HFFc6 (cell line): ENCODE measurements at regions not wholly inside any gene's neighbourhood (a gene's known extent, or its start where the extent isn't known, plus 50 kb on each side); places are given as distances from the start of the nearest gene placed in this dataset.

Experiments used
- DNase-seq: peaks from one replicate; pipeline ENCODE4 v3.0.0-alpha.2; 2018
- H3K27ac Mint-ChIP-seq: 2 replicates; pipeline ENCODE4 v1.8.0; 2020; ENCODE audit warnings: mild to moderate bottlenecking, mixed read lengths
- H3K27me3 Mint-ChIP-seq: 2 replicates; pipeline ENCODE4 v1.8.0; 2021; ENCODE audit warnings: mild to moderate bottlenecking, moderate library complexity, mixed read lengths; ENCODE audit not compliant: insufficient read depth
- H3K36me3 Mint-ChIP-seq: 2 replicates; pipeline ENCODE4 v1.8.0; 2021; ENCODE audit warnings: low read depth, mixed read lengths
- H3K4me1 Mint-ChIP-seq: 2 replicates; pipeline ENCODE4 v1.8.0; 2020; ENCODE audit warnings: low read depth, mixed read lengths
- H3K4me3 Mint-ChIP-seq: 2 replicates; pipeline ENCODE4 v1.8.0; 2020; ENCODE audit warnings: mild to moderate bottlenecking, moderate library complexity, mixed read lengths
- H3K9me3 Mint-ChIP-seq: 2 replicates; pipeline ENCODE4 v1.8.0; 2020; ENCODE audit warnings: mild to moderate bottlenecking, mixed read lengths
- TF ChIP-seq, protein P1 (sequence below): fragments of 200-600 bp; sonication (generic); IDR thresholded peaks from 2 replicates; pipeline ENCODE4 v1.5.0; 2021; ENCODE audit warnings: antibody characterized with exemption, mild to moderate bottlenecking

GRCh38 chr2:17422061-17422460 is 96.2 kb downstream of the RAD51AP2 start:
- Mint-ChIP-seq H3K4me3 (no peak overlapping the region), H3K27me3 (no peaks in the 10 kb centered on the region), H3K4me1 (no peaks in the 10 kb centered on the region), H3K36me3 (no peaks in the 10 kb centered on the region), H3K27ac (no peak overlapping the region), H3K9me3 (peaks cover 14% of the 10 kb centered on the region)
- DNase-seq, result no peak
- TF ChIP-seq, protein P1, sequence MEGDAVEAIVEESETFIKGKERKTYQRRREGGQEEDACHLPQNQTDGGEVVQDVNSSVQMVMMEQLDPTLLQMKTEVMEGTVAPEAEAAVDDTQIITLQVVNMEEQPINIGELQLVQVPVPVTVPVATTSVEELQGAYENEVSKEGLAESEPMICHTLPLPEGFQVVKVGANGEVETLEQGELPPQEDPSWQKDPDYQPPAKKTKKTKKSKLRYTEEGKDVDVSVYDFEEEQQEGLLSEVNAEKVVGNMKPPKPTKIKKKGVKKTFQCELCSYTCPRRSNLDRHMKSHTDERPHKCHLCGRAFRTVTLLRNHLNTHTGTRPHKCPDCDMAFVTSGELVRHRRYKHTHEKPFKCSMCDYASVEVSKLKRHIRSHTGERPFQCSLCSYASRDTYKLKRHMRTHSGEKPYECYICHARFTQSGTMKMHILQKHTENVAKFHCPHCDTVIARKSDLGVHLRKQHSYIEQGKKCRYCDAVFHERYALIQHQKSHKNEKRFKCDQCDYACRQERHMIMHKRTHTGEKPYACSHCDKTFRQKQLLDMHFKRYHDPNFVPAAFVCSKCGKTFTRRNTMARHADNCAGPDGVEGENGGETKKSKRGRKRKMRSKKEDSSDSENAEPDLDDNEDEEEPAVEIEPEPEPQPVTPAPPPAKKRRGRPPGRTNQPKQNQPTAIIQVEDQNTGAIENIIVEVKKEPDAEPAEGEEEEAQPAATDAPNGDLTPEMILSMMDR, result no peak

- no peak for DNase-seq
- TF ChIP-seq, protein P1, result no peak
Measured at GRCh38 chr2:17416884-17417391, 101.3 kb downstream of the RAD51AP2 start.

GRCh38 chr2:17413036-17413435 is 105.2 kb downstream of the RAD51AP2 start:
- TF ChIP-seq, protein P1, result no peak
- Mint-ChIP-seq H3K9me3 (peaks cover 32% of the 10 kb centered on the region), H3K27me3 (no peaks in the 10 kb centered on the region; the same call in 1 of the 2 replicates), H3K36me3 (no peaks in the 10 kb centered on the region; the same call in 1 of the 2 replicates), H3K4me1 (no peaks in the 10 kb centered on the region), H3K27ac (no peak overlapping the region), H3K4me3 (no peak overlapping the region)
- no peak for DNase-seq

More at GRCh38 chr2:17416884-17417391, 101.3 kb downstream of the RAD51AP2 start:
- no peaks in the 10 kb centered on the region for H3K4me1 Mint-ChIP-seq
- no peak overlapping the region for H3K27ac Mint-ChIP-seq
- no peaks in the 10 kb centered on the region; the same call in 1 of the 2 replicates for H3K36me3 Mint-ChIP-seq
- no peak overlapping the region for H3K4me3 Mint-ChIP-seq
- no peaks in the 10 kb centered on the region for H3K27me3 Mint-ChIP-seq
- peaks cover 14% of the 10 kb centered on the region for H3K9me3 Mint-ChIP-seq

GRCh38 chr2:17401096-17401495 is 117.1 kb downstream of the RAD51AP2 start:
- H3K4me3 Mint-ChIP-seq, result no peak overlapping the region
- H3K27ac Mint-ChIP-seq, result no peak overlapping the region
- no peaks in the 10 kb centered on the region for H3K4me1 Mint-ChIP-seq
- no peaks in the 10 kb centered on the region; the same call in 1 of the 2 replicates for H3K27me3 Mint-ChIP-seq
- TF ChIP-seq, protein P1, result no peak
- no peaks in the 10 kb centered on the region for H3K36me3 Mint-ChIP-seq
- peaks cover 44% of the 10 kb centered on the region for H3K9me3 Mint-ChIP-seq
- DNase-seq, result no peak

GRCh38 chr2:17398770-17399169 is 119.5 kb downstream of the RAD51AP2 start:
- Mint-ChIP-seq H3K27ac (no peak overlapping the region), H3K4me3 (no peak overlapping the region), H3K9me3 (peaks cover 39% of the 10 kb centered on the region), H3K27me3 (no peaks in the 10 kb centered on the region; the same call in 1 of the 2 replicates), H3K4me1 (no peaks in the 10 kb centered on the region), H3K36me3 (no peaks in the 10 kb centered on the region)
- TF ChIP-seq, protein P1, result no peak
- DNase-seq, result no peak

- H3K4me3 Mint-ChIP-seq, result no peak overlapping the region
- TF ChIP-seq, protein P1, result no peak
- no peaks in the 10 kb centered on the region for H3K36me3 Mint-ChIP-seq
- H3K9me3 Mint-ChIP-seq, result peaks cover 55% of the 10 kb centered on the region
- no peak overlapping the region for H3K27ac Mint-ChIP-seq
- H3K4me1 Mint-ChIP-seq, result no peaks in the 10 kb centered on the region
- no peak for DNase-seq
- no peaks in the 10 kb centered on the region for H3K27me3 Mint-ChIP-seq
Measured at GRCh38 chr2:17388798-17389197, 129.4 kb downstream of the RAD51AP2 start.
